ENCODE measurements at regions not wholly inside any gene's neighbourhood (a gene's known extent, or its start where the extent isn't known, plus 50 kb on each side); places are given as distances from the start of the nearest gene placed in this dataset.
A peak's percentile ranks its signal among the peaks of the same experiment; 100 is the strongest.
"Not testable (repeated sequence)": the region's sequence is repeated elsewhere in the genome, so short reads cannot be mapped to it uniquely, and the experiment has no call there.

GRCh38 chrX:3830020-3830419, 116.6 kb upstream of the PRKX start:
- H3K9me3 ChIP-seq (replicated peaks; ENCODE audit: control insufficient read depth, insufficient read depth, low read depth, low read length); H3K4me1 ChIP-seq (replicated peaks in 1 of 2; ENCODE audit: control insufficient read depth in 2 of 2, insufficient read depth in 2 of 2, low read length in 2 of 2); POLR2A ChIA-PET; FAIRE-seq; BruUV-seq (replicated peaks); DNase-seq (ENCODE audit: extremely low read depth in 1 of 4, low spot score in 3 of 4); H3K9me1 ChIP-seq (ENCODE audit: control insufficient read depth, insufficient read depth, low read length); ATAC-seq; H3K4me3 ChIP-seq; H2AFZ ChIP-seq (ENCODE audit: low read depth, low read length); in situ Hi-C loops (cut with MboI); H3K9ac ChIP-seq (ENCODE audit: insufficient read depth in 1 of 2, low read depth in 2 of 2, low read length in 2 of 2); intact Hi-C loops (cut with micrococcal nuclease); CTCF ChIA-PET (ENCODE audit: low intra/inter-chr PET ratio); H3K27me3 ChIP-seq (ENCODE audit: control insufficient read depth in 2 of 2, insufficient read depth in 2 of 2, low read length in 2 of 2); H4K20me1 ChIP-seq (replicated peaks; ENCODE audit: control insufficient read depth, insufficient read depth, low read length); H3K36me3 ChIP-seq (ENCODE audit: control insufficient read depth, insufficient read depth, low read length); H3K4me2 ChIP-seq (ENCODE audit: insufficient read depth, low read length); H3K27ac ChIP-seq (ENCODE audit: extremely low read depth, low read depth, low read length); H3K79me2 ChIP-seq (ENCODE audit: control insufficient read depth, insufficient read depth, low read length): not testable (repeated sequence)
- WGBS (ENCODE audit: insufficient coverage, low coverage, missing lambda C conversion rate): 100% methylated on average over 2 of the region's 9 CpGs

GRCh38 chrX:3829041-3829531, 115.6 kb upstream of the PRKX start:
- ATAC-seq; BruUV-seq (replicated peaks); H3K9me1 ChIP-seq (ENCODE audit: control insufficient read depth, insufficient read depth, low read length); H3K36me3 ChIP-seq (ENCODE audit: control insufficient read depth, insufficient read depth, low read length); H3K27me3 ChIP-seq (ENCODE audit: control insufficient read depth in 2 of 2, insufficient read depth in 2 of 2, low read length in 2 of 2); H3K27ac ChIP-seq (ENCODE audit: extremely low read depth, low read depth, low read length); CTCF ChIA-PET (ENCODE audit: low intra/inter-chr PET ratio); H2AFZ ChIP-seq (ENCODE audit: low read depth, low read length); in situ Hi-C loops (cut with MboI); H3K9me3 ChIP-seq (replicated peaks; ENCODE audit: control insufficient read depth, insufficient read depth, low read depth, low read length); H3K9ac ChIP-seq (ENCODE audit: insufficient read depth in 1 of 2, low read depth in 2 of 2, low read length in 2 of 2); DNase-seq (ENCODE audit: extremely low read depth in 1 of 4, low spot score in 3 of 4); intact Hi-C loops (cut with micrococcal nuclease); H4K20me1 ChIP-seq (replicated peaks; ENCODE audit: control insufficient read depth, insufficient read depth, low read length); FAIRE-seq; H3K79me2 ChIP-seq (ENCODE audit: control insufficient read depth, insufficient read depth, low read length); H3K4me2 ChIP-seq (ENCODE audit: insufficient read depth, low read length); POLR2A ChIA-PET; H3K4me3 ChIP-seq; H3K4me1 ChIP-seq (replicated peaks in 1 of 2; ENCODE audit: control insufficient read depth in 2 of 2, insufficient read depth in 2 of 2, low read length in 2 of 2): not testable (repeated sequence)
- WGBS (ENCODE audit: insufficient coverage, low coverage, missing lambda C conversion rate): 100% methylated on average over 3 of the region's 12 CpGs

GRCh38 chrX:3828378-3829040, 115.1 kb upstream of the PRKX start:
- H3K4me2 ChIP-seq (ENCODE audit: insufficient read depth, low read length); H2AFZ ChIP-seq (ENCODE audit: low read depth, low read length); POLR2A ChIA-PET; H3K4me1 ChIP-seq (replicated peaks in 1 of 2; ENCODE audit: control insufficient read depth in 2 of 2, insufficient read depth in 2 of 2, low read length in 2 of 2); intact Hi-C loops (cut with micrococcal nuclease); H3K27ac ChIP-seq (ENCODE audit: extremely low read depth, low read depth, low read length); H3K79me2 ChIP-seq (ENCODE audit: control insufficient read depth, insufficient read depth, low read length); H3K27me3 ChIP-seq (ENCODE audit: control insufficient read depth in 2 of 2, insufficient read depth in 2 of 2, low read length in 2 of 2); CTCF ChIA-PET (ENCODE audit: low intra/inter-chr PET ratio); BruUV-seq (replicated peaks); H4K20me1 ChIP-seq (replicated peaks; ENCODE audit: control insufficient read depth, insufficient read depth, low read length); ATAC-seq; FAIRE-seq; H3K9me1 ChIP-seq (ENCODE audit: control insufficient read depth, insufficient read depth, low read length); H3K9me3 ChIP-seq (replicated peaks; ENCODE audit: control insufficient read depth, insufficient read depth, low read depth, low read length); DNase-seq (ENCODE audit: extremely low read depth in 1 of 4, low spot score in 3 of 4); H3K4me3 ChIP-seq; in situ Hi-C loops (cut with MboI); H3K36me3 ChIP-seq (ENCODE audit: control insufficient read depth, insufficient read depth, low read length); H3K9ac ChIP-seq (ENCODE audit: insufficient read depth in 1 of 2, low read depth in 2 of 2, low read length in 2 of 2): not testable (repeated sequence)
- WGBS (ENCODE audit: insufficient coverage, low coverage, missing lambda C conversion rate): 90% methylated on average over 7 of the region's 20 CpGs

- H3K9me1 ChIP-seq (ENCODE audit: control insufficient read depth, insufficient read depth, low read length); H3K27me3 ChIP-seq (ENCODE audit: control insufficient read depth in 2 of 2, insufficient read depth in 2 of 2, low read length in 2 of 2); in situ Hi-C loops (cut with MboI); H3K9ac ChIP-seq (ENCODE audit: insufficient read depth in 1 of 2, low read depth in 2 of 2, low read length in 2 of 2); ATAC-seq; H3K4me3 ChIP-seq; H2AFZ ChIP-seq (ENCODE audit: low read depth, low read length); FAIRE-seq; H3K27ac ChIP-seq (ENCODE audit: extremely low read depth, low read depth, low read length); H3K4me2 ChIP-seq (ENCODE audit: insufficient read depth, low read length); H3K9me3 ChIP-seq (replicated peaks; ENCODE audit: control insufficient read depth, insufficient read depth, low read depth, low read length); H3K4me1 ChIP-seq (replicated peaks in 1 of 2; ENCODE audit: control insufficient read depth in 2 of 2, insufficient read depth in 2 of 2, low read length in 2 of 2); H3K79me2 ChIP-seq (ENCODE audit: control insufficient read depth, insufficient read depth, low read length); H4K20me1 ChIP-seq (replicated peaks; ENCODE audit: control insufficient read depth, insufficient read depth, low read length); intact Hi-C loops (cut with micrococcal nuclease); CTCF ChIA-PET (ENCODE audit: low intra/inter-chr PET ratio); DNase-seq (ENCODE audit: extremely low read depth in 1 of 4, low spot score in 3 of 4); POLR2A ChIA-PET: not testable (repeated sequence)
- H3K36me3 ChIP-seq (ENCODE audit: control insufficient read depth, insufficient read depth, low read length): peaks cover 30% of the 10 kb centered on the region; the same call in 1 of the 3 replicates
- no CpG with 5 or more reads among the region's 5 CpGs for WGBS (ENCODE audit: insufficient coverage, low coverage, missing lambda C conversion rate)
- TSS peak; percentile 31 for BruUV-seq (replicated peaks)
These were observed 110.6 kb upstream of the PRKX start for GRCh38 chrX:3824008-3824407.
